GM19025 (cell line): ENCODE measurements at regions not wholly inside any gene's neighbourhood (a gene's known extent, or its start where the extent isn't known, plus 50 kb on each side); places are given as distances from the start of the nearest gene placed in this dataset.

ENCODE experiments used
- ATAC-seq: cut with Tn5 transposase; IDR thresholded peaks from one replicate; pipeline ENCODE4 v1.9.1; 2021; ENCODE audit warnings: mild to moderate bottlenecking, low read depth, moderate library complexity; ENCODE audit not compliant: unreplicated experiment

DNA sequence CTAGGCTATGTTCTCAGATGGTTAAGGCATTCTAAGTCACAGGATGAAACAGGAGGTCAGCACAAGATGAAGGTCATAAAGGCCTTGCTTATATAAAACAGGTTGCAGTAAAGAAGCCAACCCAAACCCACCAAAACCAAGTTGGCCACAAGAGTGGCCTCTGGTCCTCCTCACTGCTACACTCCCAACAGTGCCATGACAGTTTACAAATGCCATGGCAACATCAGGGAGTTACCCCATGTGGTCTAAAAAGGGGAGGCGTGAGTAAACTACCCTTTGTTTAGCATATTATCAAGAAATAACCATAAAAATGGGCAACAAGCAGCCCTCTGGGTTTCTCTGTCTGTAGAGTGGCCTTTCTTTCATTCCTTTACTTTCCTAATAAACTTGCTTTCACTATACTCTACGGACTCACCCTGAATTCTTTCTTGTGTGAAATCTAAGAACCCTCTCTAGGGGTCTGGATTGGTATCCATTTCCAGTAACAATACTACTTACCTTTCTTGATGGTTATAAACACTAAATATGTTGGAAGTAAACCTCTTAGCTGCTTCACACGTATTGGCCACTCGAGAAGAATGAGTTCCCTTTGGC lies 1237.9 kb downstream of the FAM181B start:
- ATAC-seq = no peak

DNA sequence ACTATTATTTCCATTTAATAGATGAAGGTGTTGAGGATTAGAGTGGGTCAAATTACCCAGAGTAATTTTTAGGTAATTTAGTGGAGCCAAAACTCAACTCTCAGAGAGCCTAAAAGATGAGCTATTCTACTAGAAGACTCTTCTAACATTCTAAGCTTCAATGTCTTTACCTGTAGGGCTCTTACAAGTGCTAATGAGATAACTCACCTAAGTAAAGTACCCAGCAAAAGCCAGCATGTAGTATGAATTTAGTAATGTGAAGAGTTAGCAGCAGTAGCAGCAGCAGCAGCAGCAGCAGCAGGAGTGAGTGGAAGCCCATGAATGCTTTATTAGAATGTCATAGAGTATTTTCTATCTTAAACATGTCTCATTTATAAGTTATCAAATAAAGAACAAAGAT lies 1239.2 kb downstream of the FAM181B start:
- ATAC-seq = no peak

DNA sequence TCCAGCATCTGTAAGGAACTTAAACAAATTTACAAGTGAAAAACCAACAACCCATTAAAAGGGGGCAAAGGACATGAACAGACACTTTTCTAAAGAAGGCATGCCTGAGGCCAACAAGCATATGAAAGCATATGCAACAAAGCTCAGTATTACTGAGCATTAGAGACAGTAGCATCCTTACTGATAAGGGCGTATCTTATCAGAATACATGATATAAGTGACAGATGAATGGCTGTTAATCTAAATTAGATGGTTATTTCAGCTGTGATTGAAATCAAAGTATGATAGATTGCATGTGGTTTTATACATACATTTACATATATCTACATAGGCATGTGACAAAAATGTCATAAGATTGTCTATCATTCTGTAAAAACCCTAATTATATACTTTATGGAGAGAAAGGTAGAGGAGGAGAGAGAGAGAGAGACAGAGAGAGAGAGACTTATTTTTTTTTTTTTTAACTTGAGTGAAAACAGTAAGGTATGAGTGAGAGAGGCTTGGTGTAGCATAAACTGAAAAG lies 1240.7 kb downstream of the FAM181B start:
- no peak for ATAC-seq

DNA sequence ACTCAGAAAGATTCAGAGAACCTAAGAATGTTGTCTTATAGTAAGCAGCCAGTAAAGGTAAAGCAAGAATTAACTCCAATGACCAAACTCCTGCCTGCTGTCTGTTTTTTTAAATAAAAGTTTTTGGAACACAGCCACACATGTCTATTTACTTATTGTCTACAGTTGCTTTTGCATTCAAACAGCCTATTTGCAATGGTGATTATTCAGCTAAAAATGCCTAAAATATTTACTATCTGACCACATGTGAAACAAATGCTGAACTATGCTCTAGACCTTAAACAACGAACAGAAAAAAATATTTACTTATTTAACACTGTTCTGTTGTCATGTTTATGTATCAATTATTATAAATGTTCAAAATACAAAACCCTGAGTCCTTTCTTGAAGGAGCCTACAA lies 1246.6 kb downstream of the FAM181B start:
- no peak for ATAC-seq

DNA sequence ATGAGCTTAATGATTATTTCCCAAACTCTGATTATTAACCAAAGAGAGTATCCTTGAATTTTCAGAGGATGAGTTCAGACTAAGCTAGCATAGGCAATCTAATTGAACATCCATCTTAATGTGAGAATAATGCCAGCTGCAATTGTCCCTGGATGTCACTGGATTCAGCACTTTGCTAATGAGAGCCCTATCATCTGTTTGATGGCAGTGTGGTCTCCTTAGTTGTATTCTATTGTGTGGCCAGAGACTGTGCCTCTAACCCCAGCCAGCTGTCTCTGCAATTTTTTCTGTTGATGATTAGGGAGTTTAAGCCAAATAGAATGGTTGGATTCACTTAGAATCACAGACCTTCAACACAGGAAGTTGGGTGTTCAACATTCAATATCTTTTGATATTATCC lies 1249.5 kb downstream of the FAM181B start:
- ATAC-seq = no peak

DNA sequence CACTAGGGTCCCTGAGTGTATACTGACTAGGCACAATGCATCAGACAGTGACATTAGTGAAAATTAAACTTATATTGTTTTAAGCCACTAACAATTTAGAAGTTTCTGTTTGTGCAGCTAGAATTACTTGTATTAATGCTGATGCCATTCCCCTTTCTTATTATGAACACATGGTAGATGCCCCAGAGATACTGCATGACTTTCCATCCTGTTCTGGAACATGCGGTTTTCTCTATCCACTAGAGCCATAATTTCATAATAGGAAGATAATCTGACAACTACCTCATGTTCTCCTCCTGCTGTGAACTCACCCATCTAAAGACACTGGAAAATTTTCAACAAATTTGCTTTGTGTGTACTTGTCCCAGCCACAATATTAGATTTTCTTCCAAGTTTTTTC lies 1256.4 kb downstream of the FAM181B start:
- no peak for ATAC-seq

DNA sequence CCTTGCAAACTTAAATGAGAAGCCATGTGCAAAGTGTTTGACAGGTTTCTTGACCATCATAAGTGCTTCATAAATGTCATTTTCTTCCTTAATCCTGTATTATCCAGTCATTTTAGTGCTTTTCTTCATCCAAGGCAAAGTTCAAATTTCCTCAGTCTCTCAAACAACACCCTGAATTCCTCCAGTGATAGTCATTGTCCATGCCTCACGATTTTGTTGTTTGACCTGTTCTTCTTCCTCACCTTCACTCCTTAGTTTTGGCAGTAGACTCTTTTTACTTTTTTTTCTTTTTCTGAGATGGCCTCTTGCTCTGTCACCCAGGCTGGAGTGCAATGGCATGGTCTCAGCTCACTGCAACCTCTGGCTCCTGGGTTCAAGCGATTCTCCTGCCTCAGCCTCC lies 1257.3 kb downstream of the FAM181B start:
- ATAC-seq = no peak

DNA sequence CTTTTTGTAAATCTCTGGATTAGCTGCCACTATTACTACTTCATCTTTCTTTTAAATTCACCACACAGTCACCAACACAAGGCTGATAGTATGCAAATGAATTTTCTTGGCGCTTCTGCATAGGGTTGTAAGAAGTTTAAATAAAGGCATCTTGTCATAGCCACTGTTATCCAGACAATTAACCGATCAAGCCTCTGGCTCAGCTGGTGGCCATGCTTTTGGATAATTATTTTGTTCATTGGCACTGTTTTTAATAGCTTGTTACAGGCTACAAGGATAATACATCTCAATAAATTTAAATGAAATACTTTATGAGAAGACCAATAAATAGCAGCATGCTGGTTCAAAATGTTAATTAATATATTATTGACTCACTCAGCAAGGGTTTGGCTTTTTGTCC lies 1261.0 kb downstream of the FAM181B start:
- no peak for ATAC-seq

DNA sequence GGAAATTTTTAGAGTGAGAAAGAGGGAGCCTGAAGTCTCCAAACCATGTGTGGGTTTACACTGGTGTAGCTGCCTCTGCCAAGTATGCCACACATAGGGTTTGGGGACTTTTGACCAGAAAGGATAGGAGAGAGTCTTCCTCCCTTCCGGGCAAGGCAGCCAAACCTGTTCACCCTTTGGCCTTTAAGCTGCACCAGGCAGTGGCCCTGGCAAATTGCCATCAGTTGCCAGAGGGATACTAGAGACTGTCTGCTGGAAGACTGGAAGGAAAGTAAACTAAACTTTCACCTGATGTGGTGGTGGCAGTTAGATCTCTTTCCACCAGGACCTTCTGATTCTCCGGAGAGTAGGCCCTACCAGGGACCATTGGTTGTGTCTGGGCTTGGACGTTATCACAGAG lies 1263.2 kb downstream of the FAM181B start:
- ATAC-seq = no peak

DNA sequence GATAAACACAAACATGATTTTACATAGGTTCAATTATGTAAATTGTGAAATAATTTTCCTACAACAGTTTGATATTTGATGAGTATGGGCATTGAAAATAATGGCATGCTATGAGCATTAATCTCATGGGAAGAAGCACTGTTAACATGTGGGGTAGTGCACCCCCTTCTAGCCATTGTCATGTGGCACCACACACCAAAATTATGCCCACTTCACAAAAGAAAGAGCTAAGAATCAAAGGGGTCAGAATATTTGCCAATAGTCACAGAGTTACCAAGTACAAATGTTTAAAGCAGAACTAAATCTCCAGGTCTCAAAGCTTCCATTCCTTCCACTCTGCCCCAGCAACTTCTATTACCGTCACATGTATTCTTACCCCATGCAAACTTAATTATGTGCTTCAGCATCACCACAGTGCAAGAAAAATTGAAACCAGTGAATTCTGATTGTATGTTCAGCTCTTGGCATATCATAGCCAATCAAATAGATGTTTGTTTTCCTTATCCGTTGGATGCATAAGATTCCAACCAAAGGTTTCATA lies 1273.8 kb downstream of the FAM181B start:
- no peak for ATAC-seq

DNA sequence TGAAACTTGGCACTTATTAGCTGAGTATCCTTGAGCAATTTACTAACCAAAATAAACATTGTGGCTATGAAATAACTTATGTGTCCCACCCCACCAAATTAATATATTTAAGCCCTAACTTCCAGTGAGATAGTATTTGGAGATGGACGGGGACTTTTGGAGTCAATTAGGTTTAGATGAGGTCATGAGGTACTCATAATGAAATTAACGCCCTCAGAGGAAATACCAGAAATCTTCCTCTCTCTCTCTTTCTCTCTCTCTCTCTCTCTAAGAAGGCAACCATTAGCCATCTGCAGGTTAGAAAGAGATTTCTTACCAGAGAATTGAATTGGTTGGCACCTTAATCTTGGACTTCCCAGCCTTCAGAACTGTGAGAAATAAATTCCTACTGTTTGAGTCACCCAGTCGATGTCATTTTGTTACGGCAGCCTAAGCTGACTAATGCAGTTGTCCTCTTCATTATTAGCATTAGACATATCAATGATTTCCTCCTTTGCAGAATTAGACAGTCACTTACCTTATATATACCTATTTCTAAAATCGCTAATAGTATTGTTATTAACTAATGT lies 1284.0 kb downstream of the FAM181B start:
- no peak for ATAC-seq

DNA sequence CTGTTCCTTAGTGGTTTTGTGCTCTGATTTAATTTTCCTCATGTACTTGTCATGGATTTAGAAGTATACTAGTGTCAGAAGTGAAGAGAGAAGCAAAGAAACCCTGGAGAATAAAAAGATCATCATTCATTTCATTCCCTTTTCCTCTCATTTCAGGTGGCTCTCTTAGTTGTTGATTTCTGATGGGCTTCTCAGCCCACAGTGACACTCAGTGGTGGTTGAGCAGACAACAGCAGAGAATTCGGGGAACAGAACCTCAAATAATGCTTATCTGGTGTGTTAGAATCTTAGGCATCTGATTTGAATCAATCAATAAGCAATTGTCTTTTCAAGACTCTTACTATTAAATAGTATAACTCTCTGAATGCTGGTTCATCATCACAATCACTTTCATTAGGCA lies 1289.4 kb downstream of the FAM181B start:
- ATAC-seq = no peak

DNA sequence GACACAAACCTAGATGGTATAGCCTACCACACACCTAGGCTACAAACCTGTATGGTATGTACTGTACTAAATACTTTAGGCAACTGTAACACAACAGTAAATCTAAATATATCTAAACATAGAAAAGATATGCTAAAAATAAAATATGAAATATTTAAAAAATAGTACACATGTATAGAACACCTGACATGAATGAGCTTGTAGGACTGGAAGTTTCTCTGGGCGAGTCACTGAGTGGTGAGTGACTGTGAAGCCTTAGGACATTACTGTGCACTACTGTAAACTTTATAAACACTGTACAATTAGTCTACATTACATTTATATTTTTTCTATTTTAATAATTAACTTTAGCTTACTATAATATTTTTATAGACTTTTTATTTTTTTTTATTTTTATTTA lies 1301.3 kb downstream of the FAM181B start:
- ATAC-seq = no peak

DNA sequence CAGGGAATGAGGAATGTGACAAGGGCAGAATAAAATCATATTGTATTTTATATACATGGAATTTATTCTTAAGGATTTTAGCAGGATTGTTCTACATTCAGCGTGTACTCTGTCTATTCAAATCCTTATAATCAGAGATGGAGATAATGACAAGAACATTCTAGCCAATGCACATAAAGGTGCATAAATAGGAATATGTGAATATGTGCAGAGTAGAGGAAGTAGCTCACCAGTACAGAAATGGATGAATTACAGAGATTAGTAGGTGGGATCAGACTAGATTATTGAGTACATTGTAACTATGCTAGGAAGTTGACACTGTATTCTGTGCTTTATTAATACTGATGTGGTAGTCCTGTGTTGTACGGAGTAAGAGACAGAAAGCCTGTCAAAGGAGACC lies 1308.8 kb downstream of the FAM181B start:
- ATAC-seq = no peak

DNA sequence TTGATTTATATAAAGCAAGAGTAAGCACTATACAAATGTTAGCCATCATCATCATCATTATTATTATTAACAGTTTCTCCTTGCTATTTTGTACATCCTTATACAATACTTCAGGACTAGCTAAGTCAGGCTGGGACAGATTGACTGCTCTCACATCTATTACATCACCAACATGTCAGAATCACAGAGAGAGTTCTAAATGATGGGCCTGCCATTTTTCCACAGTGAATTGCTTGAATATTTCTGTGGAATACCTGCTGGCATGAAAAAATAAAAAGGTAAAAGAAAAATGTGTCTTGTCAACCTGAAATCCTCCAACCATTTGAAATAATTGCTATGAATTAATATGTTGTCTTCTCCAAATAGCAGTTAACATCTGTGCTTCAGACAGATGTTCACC lies 1311.3 kb downstream of the FAM181B start:
- ATAC-seq = no peak

DNA sequence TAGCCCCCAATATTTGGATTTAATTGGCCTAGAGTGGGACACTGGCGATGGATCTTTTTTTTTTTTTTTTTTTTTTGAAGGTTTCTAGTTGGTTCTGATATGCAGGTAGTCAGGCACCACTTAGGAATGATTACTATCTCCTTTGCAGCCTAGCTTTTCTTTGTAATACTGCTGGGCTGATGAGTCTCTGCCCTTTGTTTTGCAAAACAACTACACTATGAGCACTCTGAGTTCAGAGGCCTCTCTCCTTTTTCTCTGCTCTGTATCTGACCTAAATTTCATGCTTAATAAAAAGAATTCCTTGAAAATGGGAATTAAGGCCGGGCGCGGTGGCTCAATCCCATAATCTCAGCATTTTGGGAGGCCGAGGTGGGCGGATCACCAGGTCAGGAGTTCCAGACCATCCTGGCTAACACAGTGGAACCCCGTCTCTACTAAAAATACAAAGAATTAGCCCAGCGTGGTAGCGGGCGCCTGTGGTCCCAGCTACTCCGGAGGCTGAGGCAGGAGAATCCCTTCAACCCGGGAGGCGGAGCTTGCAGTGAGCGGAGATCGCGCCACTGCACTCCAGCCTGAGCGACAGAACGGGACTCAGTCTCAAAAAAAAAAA lies 1312.3 kb downstream of the FAM181B start:
- no peak for ATAC-seq

DNA sequence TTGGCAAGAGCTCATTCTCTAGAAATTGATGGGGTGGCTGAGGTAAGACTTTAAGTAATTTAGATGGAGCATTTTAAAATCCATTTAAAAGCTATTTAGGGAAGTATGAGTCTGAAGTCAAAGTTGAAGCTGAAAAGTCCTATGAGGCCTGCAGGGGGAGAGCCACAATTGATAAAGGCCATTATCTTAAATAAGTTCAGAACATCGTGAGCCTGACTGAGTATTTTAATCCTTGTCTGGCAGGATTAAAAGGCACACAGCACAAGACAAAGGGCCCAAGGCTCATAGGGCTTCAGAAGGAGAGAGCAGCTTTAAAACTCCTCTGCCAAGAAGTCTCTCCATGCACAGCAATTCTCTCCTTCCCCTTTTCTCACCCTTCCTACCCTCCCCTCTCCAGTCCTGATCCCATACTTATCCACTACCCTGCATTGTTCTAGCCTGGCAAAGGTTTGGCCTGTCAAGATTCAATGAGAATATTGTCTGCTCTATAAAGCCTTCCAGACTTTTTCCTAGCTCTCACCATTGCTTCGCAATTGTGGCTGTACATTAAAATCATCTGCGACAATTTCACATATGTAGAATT lies 1312.9 kb downstream of the FAM181B start:
- ATAC-seq = no peak

DNA sequence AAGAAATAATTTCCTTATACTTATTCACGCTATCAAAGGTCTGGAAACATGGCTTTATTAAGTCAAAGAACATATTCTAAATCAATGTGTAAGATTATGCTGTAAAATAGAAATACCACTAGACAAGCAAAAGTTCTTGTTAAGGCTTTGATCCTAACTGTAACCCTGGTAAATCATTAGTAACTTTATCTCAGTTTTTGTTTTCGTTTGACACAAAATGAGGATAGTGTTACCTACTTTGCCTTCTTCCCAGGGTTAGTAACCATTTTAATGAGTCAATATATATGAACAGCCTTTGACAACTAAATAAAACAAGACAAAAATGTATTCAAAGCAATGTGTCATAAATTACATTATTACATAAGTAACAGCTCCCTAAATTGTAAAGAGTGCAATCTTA lies 1336.3 kb downstream of the FAM181B start:
- ATAC-seq = no peak

DNA sequence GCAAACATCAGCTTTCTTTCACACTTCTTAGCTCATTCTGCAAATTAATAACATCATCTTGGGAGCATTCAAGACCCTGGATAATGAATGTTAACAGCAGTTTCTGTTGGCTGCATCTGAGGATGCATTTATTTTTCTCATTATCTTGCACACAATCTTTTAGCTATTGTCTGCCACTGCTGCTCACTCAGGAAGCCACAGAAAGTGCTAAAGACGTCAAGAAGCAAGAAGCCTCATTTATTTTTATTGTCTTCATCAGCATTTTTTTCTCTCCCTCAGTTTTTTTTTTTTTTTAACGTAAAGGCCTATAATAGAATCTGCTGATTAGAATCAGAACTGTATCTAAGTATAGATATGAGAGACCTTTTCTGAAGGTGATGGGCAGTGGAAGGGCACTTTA lies 1339.4 kb downstream of the FAM181B start:
- no peak for ATAC-seq

DNA sequence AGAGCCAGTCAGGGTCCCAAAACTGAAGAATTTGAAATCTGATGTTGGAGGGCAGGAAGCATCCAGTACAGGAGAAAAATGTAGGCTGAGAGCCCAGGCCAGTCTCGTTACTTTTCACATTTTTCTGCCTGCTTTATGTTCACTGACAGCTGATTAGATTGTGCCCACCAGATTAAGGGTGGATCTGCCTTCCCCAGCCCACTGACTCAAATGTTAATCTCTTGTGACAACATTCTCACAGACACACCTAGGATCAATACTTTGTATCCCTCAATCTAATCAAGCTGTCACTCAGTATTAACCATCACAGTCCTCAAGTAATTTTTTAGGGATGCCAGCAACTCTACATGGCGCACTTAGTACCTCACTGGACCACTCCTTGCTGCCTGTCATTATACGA lies 1345.3 kb downstream of the FAM181B start:
- no peak for ATAC-seq

DNA sequence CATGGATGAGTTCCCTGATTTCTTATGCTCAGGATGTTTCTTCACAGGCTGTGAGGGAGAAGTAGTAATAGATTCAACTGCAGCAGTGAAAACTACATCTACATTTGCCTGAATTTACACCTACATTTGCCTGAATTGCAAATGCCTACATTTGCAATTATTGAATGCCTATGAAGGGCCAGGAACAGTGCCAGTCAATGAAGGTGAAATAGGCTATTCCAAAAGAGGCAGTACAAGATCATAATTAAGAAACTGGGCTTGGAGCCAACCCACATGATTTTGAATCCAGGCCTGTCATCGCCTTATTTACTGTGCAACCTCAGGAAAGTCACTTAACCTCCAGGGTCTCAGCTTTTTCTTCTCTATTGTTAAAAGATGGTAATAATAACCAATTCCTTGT lies 1353.3 kb downstream of the FAM181B start:
- no peak for ATAC-seq

DNA sequence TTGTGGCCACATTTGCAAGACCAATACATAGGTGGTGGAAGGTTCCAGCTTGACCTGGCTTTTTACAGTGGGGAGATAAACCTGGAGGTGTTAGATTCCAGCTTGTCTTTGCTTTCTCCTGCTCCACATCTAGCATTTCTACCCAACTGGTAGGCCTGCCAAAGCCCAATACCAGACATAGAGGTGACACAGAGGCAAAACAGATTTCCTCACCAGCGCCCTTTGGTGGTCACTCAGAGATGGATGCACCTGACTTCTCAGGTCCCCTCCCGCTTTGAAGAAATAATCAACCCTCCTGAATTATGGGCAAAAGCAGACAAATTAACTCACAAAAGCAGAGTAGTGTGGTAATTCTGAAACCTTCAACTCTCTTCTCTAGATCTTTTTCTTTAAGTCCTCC lies 1356.2 kb downstream of the FAM181B start:
- ATAC-seq = no peak
